ENCODE measurements at regions not wholly inside any gene's neighbourhood (a gene's known extent, or its start where the extent isn't known, plus 50 kb on each side); places are given as distances from the start of the nearest gene placed in this dataset.
"Not testable (repeated sequence)": the region's sequence is repeated elsewhere in the genome, so short reads cannot be mapped to it uniquely, and the experiment has no call there.

GRCh38 chr7:65317372-65317771, 56.3 kb upstream of the ZNF92 start:
- no peak for DNase-seq (ENCODE audit: low spot score)

DNA sequence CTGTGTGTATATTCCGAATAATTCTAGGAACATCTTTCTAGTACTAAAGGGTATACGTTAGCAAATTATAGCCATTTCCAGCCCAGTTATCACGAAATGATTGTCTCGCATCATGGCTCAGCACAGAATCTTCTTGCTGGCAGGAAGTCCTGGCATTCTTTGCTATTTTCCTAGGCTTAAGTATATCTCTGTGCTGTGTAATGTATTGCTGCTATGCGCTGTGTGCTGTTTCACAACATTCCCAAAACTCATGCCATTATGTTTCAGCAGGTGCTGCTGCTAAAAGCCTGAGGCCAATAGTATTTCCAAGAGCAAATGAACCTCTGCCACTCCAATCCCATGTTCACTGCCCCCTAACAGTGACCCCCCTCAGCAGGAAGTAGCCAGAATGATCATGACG, 62.9 kb upstream of the ZNF92 start:
- no peak for DNase-seq (ENCODE audit: low spot score)

GRCh38 chr7:65308300-65308678, 65.4 kb upstream of the ZNF92 start:
- DNase-seq (ENCODE audit: low spot score): no peak

DNA sequence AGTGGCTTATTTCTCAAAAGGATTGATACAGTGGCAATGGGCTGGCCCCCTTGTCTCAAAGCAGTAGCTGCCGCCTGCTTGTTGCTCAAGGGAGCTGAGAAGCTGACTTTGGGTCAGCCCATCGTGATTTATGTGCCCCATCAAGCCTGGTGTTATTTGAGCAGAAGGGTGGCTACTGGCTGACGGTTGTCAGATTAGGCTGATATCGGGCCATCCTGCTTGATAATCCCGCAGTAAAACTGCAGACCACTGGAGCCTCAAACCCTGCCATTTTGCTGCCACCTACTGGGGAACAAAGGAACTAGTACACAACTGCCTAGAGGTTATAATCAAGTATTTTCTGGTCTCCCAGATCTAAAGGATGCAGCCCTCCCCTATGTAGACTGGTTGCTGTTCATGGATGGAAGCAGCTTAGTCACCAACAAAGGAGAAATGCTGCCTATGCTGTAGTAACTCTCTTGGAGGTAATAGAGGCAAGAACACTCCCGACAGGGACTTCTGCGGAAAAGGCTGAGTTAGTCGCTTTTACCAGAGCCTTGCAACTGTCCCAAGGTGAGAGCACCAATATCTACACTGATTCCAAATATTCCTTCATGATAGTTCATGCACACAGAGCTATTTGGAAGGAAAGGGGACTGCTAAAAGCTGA, 65.9 kb upstream of the ZNF92 start:
- peak; percentile 50 for DNase-seq (ENCODE audit: low spot score)

GRCh38 chr7:65304175-65304574, 69.5 kb upstream of the ZNF92 start:
- no peak for DNase-seq (ENCODE audit: low spot score)

DNA sequence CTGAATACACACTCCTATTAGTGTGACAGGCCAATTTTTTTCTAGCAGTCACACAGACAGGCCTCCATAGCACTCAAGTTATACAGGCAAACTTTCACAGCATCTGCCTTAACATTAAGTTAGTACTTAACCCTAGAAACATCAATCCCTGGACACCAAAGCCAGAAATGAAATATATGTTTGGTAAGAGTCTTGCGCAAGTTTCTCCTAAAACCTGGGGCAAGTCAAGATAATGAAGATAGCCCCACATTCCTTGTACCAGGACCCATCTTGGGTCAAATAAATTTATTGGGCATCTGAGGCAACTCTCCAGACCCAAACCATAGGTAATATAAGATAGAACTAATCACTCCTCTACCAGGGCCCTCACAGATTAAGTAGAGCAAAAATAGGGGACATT, 70.8 kb upstream of the ZNF92 start:
- DNase-seq (ENCODE audit: low spot score): no peak

- DNase-seq (ENCODE audit: low spot score): no peak
Measured at GRCh38 chr7:65301007-65301406, 72.6 kb upstream of the ZNF92 start.

DNA sequence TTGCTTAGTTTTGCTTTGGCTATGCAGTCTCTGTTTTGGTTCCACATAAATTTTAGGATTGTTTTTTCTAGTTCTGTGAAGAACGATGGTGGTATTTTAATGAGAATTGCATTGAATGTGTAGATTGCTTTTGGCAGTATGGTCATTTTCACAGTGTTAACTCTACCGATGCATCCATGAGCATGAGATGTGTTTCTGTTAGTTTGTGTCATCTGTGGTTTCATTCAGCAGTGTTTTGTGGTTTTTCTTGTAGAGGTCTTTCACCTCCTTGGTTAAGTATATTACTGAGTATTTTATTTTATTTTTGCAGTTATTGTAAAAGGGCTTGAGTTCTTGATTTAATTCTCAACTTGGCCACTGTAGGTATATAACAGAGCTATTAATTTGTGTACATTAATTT, 78.2 kb upstream of the ZNF92 start:
- no peak for DNase-seq (ENCODE audit: low spot score)

DNA sequence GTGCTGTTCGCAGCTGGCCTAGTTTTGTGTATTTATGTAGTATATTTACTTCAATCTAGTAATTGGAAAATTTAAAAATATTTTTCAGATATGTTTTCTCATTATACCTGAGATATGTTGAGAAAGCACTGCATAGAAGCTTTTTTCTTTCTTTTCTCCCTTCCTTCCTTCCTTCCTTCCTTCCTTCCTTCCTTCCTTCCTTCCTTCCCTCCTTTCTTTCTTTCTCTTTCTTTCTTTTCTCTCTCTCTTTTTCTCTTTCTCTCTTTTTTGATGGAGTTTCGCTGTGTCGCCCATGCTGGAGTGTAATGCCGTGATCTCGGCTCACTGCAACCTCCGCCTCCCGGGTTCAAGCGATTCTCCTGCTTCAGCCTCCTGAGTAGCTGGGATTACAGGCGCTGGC, 83.3 kb upstream of the ZNF92 start:
- not testable (repeated sequence) for DNase-seq (ENCODE audit: low spot score)

DNA sequence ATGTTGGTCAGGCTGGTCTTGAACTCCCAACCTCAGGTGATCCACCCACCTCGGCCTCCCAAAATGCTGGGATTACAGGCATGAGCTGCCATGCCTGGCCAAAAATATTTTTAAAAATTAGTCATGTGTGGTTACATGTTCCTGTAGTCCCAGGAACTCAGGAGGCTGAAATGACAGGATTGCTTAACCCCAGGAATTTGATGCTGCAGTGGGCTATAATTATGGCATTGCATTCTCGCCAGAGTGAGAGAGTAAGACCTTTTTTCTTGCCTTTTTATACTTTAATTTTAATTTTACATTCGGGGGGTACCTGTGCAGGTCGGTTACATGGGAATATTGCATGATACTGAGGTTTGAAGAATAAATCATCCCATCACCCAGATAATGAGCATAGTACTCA, 86.6 kb upstream of the ZNF92 start:
- no peak for DNase-seq (ENCODE audit: low spot score)

GRCh38 chr7:65285906-65286864, 87.5 kb upstream of the ZNF92 start:
- DNase-seq (ENCODE audit: low spot score): no peak

- not testable (repeated sequence) for DNase-seq (ENCODE audit: low spot score)
Measured at GRCh38 chr7:65285241-65285640, 88.4 kb upstream of the ZNF92 start.

DNA sequence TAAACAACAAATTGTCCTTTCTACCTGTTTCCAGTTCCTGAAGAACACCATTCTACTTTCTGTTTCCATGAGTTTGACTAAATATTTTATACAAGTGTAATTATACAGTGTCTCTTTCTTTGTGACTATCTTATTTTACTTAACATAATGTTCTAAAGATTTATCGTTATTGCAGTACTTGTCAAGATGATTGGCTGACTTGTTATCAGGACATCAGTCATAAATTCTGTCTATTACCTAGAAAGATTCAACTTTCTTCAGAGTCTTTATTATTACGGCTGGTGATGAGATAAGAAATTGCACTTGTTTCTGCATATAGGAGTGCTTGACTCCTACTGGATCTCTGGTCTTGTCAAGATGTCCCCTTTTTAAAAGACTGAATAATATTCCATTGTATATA, 93.9 kb upstream of the ZNF92 start:
- DNase-seq (ENCODE audit: low spot score): no peak

- DNase-seq (ENCODE audit: low spot score): no peak
Measured at GRCh38 chr7:65276822-65277221, 96.8 kb upstream of the ZNF92 start.

GRCh38 chr7:65271502-65271901, 102.2 kb upstream of the ZNF92 start:
- DNase-seq (ENCODE audit: low spot score): not testable (repeated sequence)

GRCh38 chr7:65269150-65269856, 104.4 kb upstream of the ZNF92 start:
- DNase-seq (ENCODE audit: low spot score): no peak

DNA sequence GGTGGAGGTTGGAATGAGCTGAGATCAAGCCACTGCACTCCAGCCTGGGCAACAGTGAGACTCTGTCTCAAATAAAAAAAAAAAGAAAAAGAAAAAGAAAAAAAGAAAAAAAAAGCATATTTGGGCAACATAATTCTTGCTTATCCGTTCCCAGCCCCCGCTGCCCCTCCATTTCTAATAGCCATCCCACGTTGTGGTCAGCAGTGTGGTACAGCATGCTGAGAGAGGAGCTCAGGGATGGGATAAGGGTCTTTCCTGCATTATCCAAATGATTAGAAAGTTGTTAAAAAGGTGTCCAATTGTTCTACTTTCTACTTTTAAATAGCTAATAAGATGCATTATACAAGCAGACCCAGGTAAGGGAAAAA, 104.9 kb upstream of the ZNF92 start:
- DNase-seq (ENCODE audit: low spot score): no peak

DNA sequence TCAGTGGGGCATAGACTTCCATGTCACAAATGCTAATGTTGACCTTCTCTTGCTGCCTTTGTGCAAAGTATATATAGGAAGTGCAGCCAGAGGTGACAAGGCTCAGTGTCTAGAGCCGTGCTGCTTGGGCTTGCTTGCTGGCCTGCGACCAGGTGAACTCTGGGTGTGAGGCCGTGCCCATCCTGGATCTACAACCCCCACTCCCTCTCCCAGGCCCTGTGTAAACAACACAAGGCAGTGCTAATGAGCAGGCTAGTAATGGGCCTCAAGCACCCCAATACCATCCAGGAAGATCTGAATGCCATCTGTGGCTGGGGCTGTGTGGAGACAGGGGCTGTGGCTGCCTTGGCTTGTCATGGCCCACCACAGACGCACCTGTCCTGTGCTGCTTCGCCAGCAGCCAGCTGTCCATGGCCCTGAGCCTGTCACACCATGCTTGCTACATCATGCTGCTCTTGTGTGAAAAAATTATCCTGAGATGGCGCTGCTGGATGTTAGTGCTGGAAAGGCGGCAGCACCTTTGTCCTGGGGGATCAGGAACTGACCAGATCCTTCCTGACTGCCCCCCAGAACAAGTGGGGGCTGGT, 107.6 kb upstream of the ZNF92 start:
- DNase-seq (ENCODE audit: low spot score): no peak

DNA sequence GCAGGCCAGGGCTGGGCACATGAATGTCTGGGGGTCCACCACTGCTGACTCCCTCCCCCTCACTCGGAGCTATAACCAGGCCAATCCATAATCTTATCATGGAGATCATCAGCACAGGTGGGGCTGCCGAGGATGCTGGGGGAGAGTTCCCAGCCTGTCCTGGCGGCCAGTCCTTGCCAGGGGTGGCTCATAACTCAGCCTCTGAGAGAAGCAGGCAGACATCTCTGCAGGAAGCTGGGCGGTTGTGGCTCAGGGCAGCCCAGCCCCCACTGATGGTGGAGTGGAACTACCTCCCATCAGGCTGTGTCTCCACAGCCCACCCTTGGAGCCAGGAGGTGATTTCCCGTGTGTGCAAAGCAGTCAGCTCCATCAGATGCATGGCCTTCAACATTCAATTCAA, 109.4 kb upstream of the ZNF92 start:
- DNase-seq (ENCODE audit: low spot score): no peak

- DNase-seq (ENCODE audit: low spot score): not testable (repeated sequence)
Measured at GRCh38 chr7:65260673-65261072, 113.0 kb upstream of the ZNF92 start.

DNA sequence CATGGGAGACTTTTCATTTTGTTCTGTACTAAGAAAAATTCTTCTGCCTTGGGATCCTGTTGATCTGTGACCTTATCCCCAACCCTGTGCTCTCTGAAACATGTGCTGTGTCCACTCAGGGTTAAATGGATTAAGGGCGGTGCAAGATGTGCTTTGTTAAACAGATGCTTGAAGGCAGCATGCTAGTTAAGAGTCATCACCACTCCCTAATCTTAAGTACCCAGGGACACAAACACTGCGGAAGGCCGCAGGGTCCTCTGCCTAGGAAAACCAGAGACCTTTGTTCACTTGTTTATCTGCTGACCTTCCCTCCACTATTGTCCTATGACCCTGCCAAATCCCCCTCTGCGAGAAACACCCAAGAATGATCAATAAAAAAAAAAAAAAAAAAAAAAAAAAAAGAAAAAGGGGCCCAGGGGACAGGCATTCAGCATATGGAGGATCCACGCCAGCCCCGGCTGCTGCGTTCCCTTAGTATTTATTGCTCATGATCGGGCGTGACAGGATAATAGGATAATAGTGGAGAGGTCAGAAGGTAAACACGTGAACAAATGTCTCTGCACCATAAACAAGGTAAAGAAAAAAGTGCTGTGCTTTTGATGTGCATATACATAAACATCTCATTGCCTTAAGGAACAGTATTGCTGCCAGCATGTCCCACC, 113.7 kb upstream of the ZNF92 start:
- DNase-seq (ENCODE audit: low spot score): not testable (repeated sequence)

DNA sequence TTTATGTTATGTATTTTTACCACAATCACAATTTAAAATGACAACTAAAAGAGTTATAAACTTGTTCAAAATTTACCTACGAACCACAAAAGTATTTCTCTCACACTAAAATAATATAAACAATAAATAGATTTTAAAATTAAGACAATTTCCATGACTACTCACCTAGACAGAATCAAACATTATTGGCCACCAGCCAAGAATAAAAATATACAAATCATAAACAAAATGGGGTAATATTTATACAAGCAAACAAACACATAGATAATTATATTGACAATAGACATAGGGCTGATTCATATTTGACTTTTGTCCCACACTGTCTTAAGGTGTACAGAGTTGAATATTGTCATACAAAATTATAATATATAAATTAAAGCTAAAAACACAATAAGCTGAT, 119.6 kb upstream of the ZNF92 start:
- DNase-seq (ENCODE audit: low spot score): no peak

All from hepatic stellate cell (primary cell).